Common myeloid progenitor, CD34-positive (primary cell): ENCODE measurements at regions not wholly inside any gene's neighbourhood (a gene's known extent, or its start where the extent isn't known, plus 50 kb on each side); places are given as distances from the start of the nearest gene placed in this dataset.

Experiments
- CTCF ChIA-PET: fragments of 350-600 bp; sonication (Branson Sonifier 250); formaldehyde crosslinking; loops from one replicate; lab custom pipeline; 2021; ENCODE audit warnings: antibody characterized with exemption; lab: Charles Lee
- POLR2A ChIA-PET: fragments of 350-600 bp; sonication (Branson Sonifier 250); formaldehyde crosslinking; loops from one replicate; lab custom pipeline; 2021; ENCODE audit warnings: antibody characterized with exemption; lab: Charles Lee
- DNase-seq, 3 donors: peaks; one replicate each; pipeline versions ENCODE4 v3.0.0 to v3.0.0-alpha.2; 2013
- H3K27ac ChIP-seq, 2 experiments: 1 replicate in 1 of 2; 2 replicates in 1 of 2; pipeline ENCODE4 v1.7.0; 2013; ENCODE audit warnings: inconsistent platforms in 2 of 2, low read length in 2 of 2, mild to moderate bottlenecking in 2 of 2, low read depth in 1 of 2, moderate library complexity in 1 of 2; ENCODE audit not compliant: severe bottlenecking in 2 of 2, insufficient read depth in 1 of 2, poor library complexity in 1 of 2
- H3K27me3 ChIP-seq, 5 experiments: replicated peaks in 2 of 5; 1 replicate in 3 of 5; 2 replicates in 2 of 5; pipeline versions ENCODE4 v1.6.1 to v1.7.0; 2013; ENCODE audit warnings: low read length in 4 of 5, mild to moderate bottlenecking in 2 of 5, moderate library complexity in 2 of 5, inconsistent platforms in 1 of 5; ENCODE audit not compliant: insufficient read depth in 5 of 5, control insufficient read depth in 4 of 5
- H3K36me3 ChIP-seq, 4 experiments: 1 replicate in 2 of 4; 2 replicates in 2 of 4; pipeline versions ENCODE4 v1.6.1 to v1.7.0; 2013; ENCODE audit warnings: low read length in 3 of 4, control low read depth in 1 of 4, mild to moderate bottlenecking in 1 of 4; ENCODE audit not compliant: control insufficient read depth in 4 of 4, insufficient read depth in 4 of 4
- H3K4me1 ChIP-seq, 4 experiments: 1 replicate in 3 of 4; 2 replicates in 1 of 4; pipeline versions ENCODE4 v1.6.1 to v1.7.1; 2013; ENCODE audit warnings: low read length in 3 of 4, mild to moderate bottlenecking in 3 of 4, control low read depth in 1 of 4, inconsistent platforms in 1 of 4, moderate library complexity in 1 of 4; ENCODE audit not compliant: control insufficient read depth in 4 of 4, insufficient read depth in 4 of 4; ENCODE audit errors: control extremely low read depth in 1 of 4
- H3K4me3 ChIP-seq, 7 experiments: 1 replicate in 4 of 7; 2 replicates in 3 of 7; pipeline versions ENCODE4 v1.5.1 to v1.7.0; 2013; ENCODE audit warnings: mild to moderate bottlenecking in 7 of 7, low read length in 6 of 7, moderate library complexity in 6 of 7, inconsistent platforms in 2 of 7, low read depth in 2 of 7, control low read depth in 1 of 7; ENCODE audit not compliant: insufficient read depth in 4 of 7, control insufficient read depth in 1 of 7; ENCODE audit errors: extremely low read depth in 1 of 7
- H3K9me3 ChIP-seq, 5 experiments: 1 replicate in 4 of 5; 2 replicates in 1 of 5; pipeline versions ENCODE4 v1.6.1 to v1.7.1; 2013; ENCODE audit warnings: low read length in 4 of 5, mild to moderate bottlenecking in 2 of 5, inconsistent platforms in 1 of 5, low read depth in 1 of 5, moderate library complexity in 1 of 5; ENCODE audit not compliant: control insufficient read depth in 4 of 5, insufficient read depth in 2 of 5; ENCODE audit errors: control extremely low read depth in 1 of 5
- WGBS: methylation state at CpG from one replicate; pipeline ENCODE4 v1.1.5; 2013; ENCODE audit not compliant: insufficient coverage; 5-methylcytosine and 5-hydroxymethylcytosine counted together

- DNase-seq, result no peak
- Histone ChIP-seq H3K27ac (no peak overlapping the region), H3K27me3 (no peaks in the 10 kb centered on the region), H3K4me1 (no peaks in the 10 kb centered on the region), H3K4me3 (no peak overlapping the region), H3K36me3 (peaks cover 6 to 32% (median 13%) of the 10 kb centered on the region in 4 experiments), H3K9me3 (no peaks in the 10 kb centered on the region)
- 100% methylated on average over 1 of the region's 2 CpGs for WGBS
- ChIA-PET CTCF (no interaction called here), POLR2A (no interaction called here)
These were observed 75.1 kb downstream of the BLTP1 start for GRCh38 chr4:122227202-122227601.

GRCh38 chr4:122229857-122230256 is 77.7 kb downstream of the BLTP1 start:
- H3K27me3 ChIP-seq, result no peaks in the 10 kb centered on the region
- H3K36me3 ChIP-seq, result peaks cover 9 to 28% (median 14%) of the 10 kb centered on the region in 4 experiments
- H3K4me1 ChIP-seq, result no peaks in the 10 kb centered on the region
- CTCF ChIA-PET, result no interaction called here
- WGBS, result 100% methylated on average over 3 of the region's 3 CpGs
- H3K9me3 ChIP-seq, result no peaks in the 10 kb centered on the region
- no peak for DNase-seq
- H3K27ac ChIP-seq, result no peak overlapping the region
- POLR2A ChIA-PET, result no interaction called here
- no peak overlapping the region for H3K4me3 ChIP-seq

- Histone ChIP-seq H3K27ac (no peak overlapping the region), H3K36me3 (peaks cover 9 to 20% (median 12%) of the 10 kb centered on the region in 4 experiments), H3K9me3 (no peaks in the 10 kb centered on the region), H3K4me3 (no peak overlapping the region), H3K4me1 (no peaks in the 10 kb centered on the region), H3K27me3 (no peaks in the 10 kb centered on the region)
- whole genome bisulfite sequencing, result no CpG with 5 or more reads among the region's 3 CpGs
- DNase-seq, result no peak
- CTCF ChIA-PET, result interaction anchor here (1.6 kb wide), 1 partner anchor 333 kb away, joined by 3 read pairs; no protein-coding TSS in a partner anchor
- POLR2A ChIA-PET, result no interaction called here
These were observed 80.5 kb downstream of the BLTP1 start for GRCh38 chr4:122232633-122233032.

- CTCF ChIA-PET, result no interaction called here
- Histone ChIP-seq H3K27ac (no peak overlapping the region), H3K9me3 (no peaks in the 10 kb centered on the region), H3K4me3 (no peak overlapping the region), H3K27me3 (no peaks in the 10 kb centered on the region), H3K4me1 (no peaks in the 10 kb centered on the region), H3K36me3 (peaks cover 13 to 32% (median 19%) of the 10 kb centered on the region in 4 experiments)
- POLR2A ChIA-PET, result no interaction called here
- DNase-seq, result no peak
- no CpG with 5 or more reads among the region's 3 CpGs for WGBS
These were observed 82.6 kb downstream of the BLTP1 start for GRCh38 chr4:122234686-122235085.

GRCh38 chr4:122243785-122244184 is 91.7 kb downstream of the BLTP1 start:
- ChIA-PET CTCF (interaction anchor here (0.6 kb wide), 1 partner anchor 77 kb away, joined by 4 read pairs; no protein-coding TSS in a partner anchor), POLR2A (no interaction called here)
- H3K4me3 ChIP-seq, result no peak overlapping the region
- DNase-seq, result no peak
- 94% methylated on average over 3 of the region's 4 CpGs for WGBS
- H3K9me3 ChIP-seq, result no peaks in the 10 kb centered on the region
- H3K36me3 ChIP-seq, result peaks cover 16 to 37% (median 27%) of the 10 kb centered on the region in 4 experiments
- no peak overlapping the region for H3K27ac ChIP-seq
- H3K4me1 ChIP-seq, result no peaks in the 10 kb centered on the region
- no peaks in the 10 kb centered on the region for H3K27me3 ChIP-seq

- ChIA-PET POLR2A (interaction anchor here (0.6 kb wide), 1 partner anchor 207 kb away, joined by 3 read pairs; no protein-coding TSS in a partner anchor), CTCF (interaction anchor here (1.2 kb wide), 1 partner anchor 18 kb away, joined by 4 read pairs; no protein-coding TSS in a partner anchor)
- Histone ChIP-seq H3K4me1 (no peaks in the 10 kb centered on the region), H3K9me3 (no peaks in the 10 kb centered on the region), H3K27ac (no peak overlapping the region), H3K27me3 (no peaks in the 10 kb centered on the region), H3K4me3 (no peak overlapping the region), H3K36me3 (peaks cover 15 to 37% (median 24%) of the 10 kb centered on the region in 4 experiments)
- DNase-seq, result no peak
- no CpG with 5 or more reads among the region's 3 CpGs for WGBS
These were observed 92.6 kb downstream of the BLTP1 start for GRCh38 chr4:122244764-122245163.

- Histone ChIP-seq H3K27ac (no peak overlapping the region), H3K4me3 (no peak overlapping the region), H3K4me1 (no peaks in the 10 kb centered on the region), H3K9me3 (no peaks in the 10 kb centered on the region), H3K36me3 (peaks cover 14 to 44% (median 26%) of the 10 kb centered on the region in 4 experiments), H3K27me3 (no peaks in the 10 kb centered on the region)
- WGBS, result no CpG with 5 or more reads among the region's 2 CpGs
- POLR2A ChIA-PET, result no interaction called here
- CTCF ChIA-PET, result no interaction called here
- DNase-seq, result no peak
These were observed 94.4 kb downstream of the BLTP1 start for GRCh38 chr4:122246551-122246950.
